ENCODE measurements at regions not wholly inside any gene's neighbourhood (a gene's known extent, or its start where the extent isn't known, plus 50 kb on each side); places are given as distances from the start of the nearest gene placed in this dataset.

DNA sequence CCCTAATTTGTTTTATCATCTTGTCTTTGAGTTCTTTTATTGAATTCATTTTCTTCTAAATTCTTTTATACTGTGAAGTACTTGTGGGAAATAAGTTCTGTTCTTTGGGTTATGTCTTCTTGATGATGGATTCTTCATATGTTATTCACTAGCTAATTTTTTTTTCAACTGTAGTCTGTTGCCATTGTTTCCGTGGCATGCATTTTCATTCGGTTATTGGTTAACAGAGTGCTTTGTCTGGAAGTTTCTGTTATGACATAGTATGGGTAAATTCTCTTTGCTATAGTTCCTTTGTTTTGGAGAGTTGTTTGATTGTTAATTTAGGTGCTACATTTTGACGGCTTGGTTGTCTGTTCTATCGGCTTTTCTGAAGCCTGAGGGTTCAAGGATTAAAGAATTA lies 184.9 kb upstream of the AADAT start:
- no peaks in the 10 kb centered on the region for H3K27me3 ChIP-seq (ENCODE audit: control insufficient read depth in 2 of 2, insufficient read depth in 2 of 2, low read length in 2 of 2)
- no peak overlapping the region for H3K27ac ChIP-seq (ENCODE audit: insufficient read depth, low read depth, low read length)
- intact Hi-C loops (cut with micrococcal nuclease): no loop called here
- H3K36me3 ChIP-seq (ENCODE audit: control insufficient read depth in 2 of 2, extremely low read depth in 1 of 2, insufficient read depth in 2 of 2, low read length in 2 of 2): no peaks in the 10 kb centered on the region
- no peak overlapping the region for H3K4me2 ChIP-seq (ENCODE audit: insufficient read depth, low read length)
- no peak for FAIRE-seq
- H3K4me3 ChIP-seq (replicated peaks in 1 of 3; ENCODE audit: insufficient read depth in 1 of 3, low read depth in 1 of 3, low read length in 3 of 3): no peak overlapping the region
- dilution Hi-C loops (cut with MboI; ENCODE audit: extremely low pct_ligation_motif_present, low sequenced_read_pairs): no loop called here
- no peaks in the 10 kb centered on the region for H4K20me1 ChIP-seq (replicated peaks; ENCODE audit: control insufficient read depth, extremely low read depth, insufficient read depth, low read length)
- ChIA-PET POLR2A (no interaction called here), CTCF (no interaction called here)
- no peaks in the 10 kb centered on the region for H3K4me1 ChIP-seq (ENCODE audit: control insufficient read depth, extremely low read depth, insufficient read depth, low read length)
- H2AFZ ChIP-seq (ENCODE audit: low read depth, low read length): no peak overlapping the region
- no peak overlapping the region for H3K9ac ChIP-seq (replicated peaks; ENCODE audit: extremely low read depth, insufficient read depth, low read length)
- H3K9me1 ChIP-seq (replicated peaks; ENCODE audit: control insufficient read depth, extremely low read depth, insufficient read depth, low read length): no peaks in the 10 kb centered on the region
- no peak for DNase-seq (ENCODE audit: low read depth, low spot score)
- H3K9me3 ChIP-seq (replicated peaks; ENCODE audit: control insufficient read depth, insufficient read depth, low read length): peaks cover 2% of the 10 kb centered on the region
- TF ChIP-seq MYC (IDR thresholded peaks at IDR 0.05; ENCODE audit: low read depth, low read length) (no peak), POLR2A (IDR thresholded peaks at IDR 0.05; ENCODE audit: low read depth, low read length) (no peak)
- no peaks in the 10 kb centered on the region for H3K79me2 ChIP-seq (ENCODE audit: control insufficient read depth, insufficient read depth, low read length)
- no TSS peak for BruUV-seq (replicated peaks)

- Histone ChIP-seq H3K4me1 (ENCODE audit: control insufficient read depth, extremely low read depth, insufficient read depth, low read length) (no peaks in the 10 kb centered on the region), H3K4me3 (replicated peaks in 1 of 3; ENCODE audit: insufficient read depth in 1 of 3, low read depth in 1 of 3, low read length in 3 of 3) (no peak overlapping the region), H3K9ac (replicated peaks; ENCODE audit: extremely low read depth, insufficient read depth, low read length) (no peak overlapping the region), H3K9me3 (replicated peaks; ENCODE audit: control insufficient read depth, insufficient read depth, low read length) (peaks cover 2% of the 10 kb centered on the region), H3K4me2 (ENCODE audit: insufficient read depth, low read length) (no peak overlapping the region), H3K9me1 (replicated peaks; ENCODE audit: control insufficient read depth, extremely low read depth, insufficient read depth, low read length) (no peaks in the 10 kb centered on the region), H3K27ac (ENCODE audit: insufficient read depth, low read depth, low read length) (no peak overlapping the region), H4K20me1 (replicated peaks; ENCODE audit: control insufficient read depth, extremely low read depth, insufficient read depth, low read length) (no peaks in the 10 kb centered on the region), H3K27me3 (ENCODE audit: control insufficient read depth in 2 of 2, insufficient read depth in 2 of 2, low read length in 2 of 2) (no peaks in the 10 kb centered on the region), H3K79me2 (ENCODE audit: control insufficient read depth, insufficient read depth, low read length) (no peaks in the 10 kb centered on the region), H3K36me3 (ENCODE audit: control insufficient read depth in 2 of 2, extremely low read depth in 1 of 2, insufficient read depth in 2 of 2, low read length in 2 of 2) (no peaks in the 10 kb centered on the region), H2AFZ (ENCODE audit: low read depth, low read length) (no peak overlapping the region)
- dilution Hi-C loops (cut with MboI; ENCODE audit: extremely low pct_ligation_motif_present, low sequenced_read_pairs): no loop called here
- intact Hi-C loops (cut with micrococcal nuclease): no loop called here
- no TSS peak for BruUV-seq (replicated peaks)
- no peak for FAIRE-seq
- TF ChIP-seq CTCF (IDR thresholded peaks at IDR 0.05; ENCODE audit: extremely low read depth in 1 of 2, insufficient read depth in 1 of 2, low read depth in 1 of 2, low read length in 2 of 2) (no peak), POLR2AphosphoS5 (IDR thresholded peaks at IDR 0.05; ENCODE audit: insufficient read depth, low read depth, low read length) (no peak), EZH2 (IDR thresholded peaks at IDR 0.05; ENCODE audit: borderline replicate concordance, low read depth, low read length, severe bottlenecking) (no peak), MYC (IDR thresholded peaks at IDR 0.05; ENCODE audit: low read depth, low read length) (no peak), JUN (IDR thresholded peaks at IDR 0.05; ENCODE audit: borderline replicate concordance, insufficient read depth, insufficient read length, low read depth) (no peak), POLR2A (IDR thresholded peaks at IDR 0.05; ENCODE audit: low read depth, low read length) (no peak), FOS (IDR thresholded peaks at IDR 0.05; ENCODE audit: borderline replicate concordance, insufficient read depth, low read length) (no peak), GATA2 (IDR thresholded peaks at IDR 0.05; ENCODE audit: insufficient read depth, insufficient read length, low read depth, low read length) (no peak)
- TF ChIP-seq, protein P1, sequence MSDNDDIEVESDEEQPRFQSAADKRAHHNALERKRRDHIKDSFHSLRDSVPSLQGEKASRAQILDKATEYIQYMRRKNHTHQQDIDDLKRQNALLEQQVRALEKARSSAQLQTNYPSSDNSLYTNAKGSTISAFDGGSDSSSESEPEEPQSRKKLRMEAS (IDR thresholded peaks at IDR 0.05; ENCODE audit: insufficient read depth, insufficient read length): no peak
- DNase-seq (ENCODE audit: low read depth, low spot score): no peak
- CTCF ChIA-PET: no interaction called here
- POLR2A ChIA-PET: no interaction called here
These were observed 183.2 kb upstream of the AADAT start for GRCh38 chr4:170272959-170273358.
